B cell (primary cell): ENCODE measurements at regions not wholly inside any gene's neighbourhood (a gene's known extent, or its start where the extent isn't known, plus 50 kb on each side); places are given as distances from the start of the nearest gene placed in this dataset.

ENCODE experiments used
- ATAC-seq: fragments of 200-7000 bp; cut with Tn5 transposase; one replicate; pipeline ENCODE4 v1.10.0; 2021; ENCODE audit warnings: low read depth, mild to moderate bottlenecking, moderate number of reproducible peaks, moderate library complexity
- CTCF ChIA-PET: fragments of 350-600 bp; sonication (Branson Sonifier 250); formaldehyde crosslinking; loops from one replicate; lab custom pipeline; 2021; ENCODE audit warnings: antibody characterized with exemption, inconsistent platforms; lab: Charles Lee
- POLR2A ChIA-PET: fragments of 350-600 bp; sonication (Branson Sonifier 250); formaldehyde crosslinking; loops from one replicate; lab custom pipeline; 2021; ENCODE audit warnings: antibody characterized with exemption; lab: Charles Lee
- DNase-seq: peaks from one replicate; pipeline ENCODE4 v3.0.0; 2013
- H2AFZ ChIP-seq: 2 replicates; pipeline ENCODE4 v1.6.1; 2012; ENCODE audit warnings: mild to moderate bottlenecking, low read depth, low read length; ENCODE audit not compliant: insufficient read depth, poor library complexity, severe bottlenecking
- H3K27ac ChIP-seq, 2 donors: 1 replicate in 1 of 2; 2 replicates in 1 of 2; pipeline ENCODE4 v1.5.1; 2012 to 2013; ENCODE audit warnings: low read length in 2 of 2, mild to moderate bottlenecking in 2 of 2, moderate library complexity in 1 of 2
- H3K27me3 ChIP-seq, 4 experiments: fragments of 200-600 bp in 1 of 4; sonication (generic) in 1 of 4; replicated peaks in 1 of 4; 1 replicate in 2 of 4; 2 replicates in 2 of 4; pipeline versions ENCODE4 v1.6.1 to v1.7.0; 2013 to 2016; ENCODE audit warnings: low read length in 3 of 4, mild to moderate bottlenecking in 2 of 4, mixed read lengths in 1 of 4, moderate library complexity in 1 of 4; ENCODE audit not compliant: insufficient read depth in 4 of 4, control insufficient read depth in 3 of 4; ENCODE audit errors: control extremely low read depth in 1 of 4
- H3K36me3 ChIP-seq, 2 experiments: replicated peaks in 1 of 2; 1 replicate in 1 of 2; 2 replicates in 1 of 2; pipeline versions ENCODE4 v1.6.1 to v1.7.1; 2013; ENCODE audit warnings: low read length in 1 of 2; ENCODE audit not compliant: insufficient read depth in 2 of 2, control insufficient read depth in 1 of 2; ENCODE audit errors: control extremely low read depth in 1 of 2, extremely low read depth in 1 of 2
- H3K4me1 ChIP-seq, 2 donors: fragments of 200-600 bp in 1 of 2; sonication (generic) in 1 of 2; 1 replicate in 1 of 2; 2 replicates in 1 of 2; pipeline versions ENCODE4 v1.5.1 to v1.6.1; 2013 to 2017; ENCODE audit warnings: low read length in 2 of 2; ENCODE audit not compliant: control insufficient read depth in 2 of 2, insufficient read depth in 2 of 2
- H3K4me2 ChIP-seq: replicated peaks from 2 replicates; pipeline ENCODE3; 2012; ENCODE audit warnings: mild to moderate bottlenecking, low read depth, low read length; ENCODE audit not compliant: poor library complexity, severe bottlenecking
- H3K4me3 ChIP-seq, 5 experiments: fragments of 200-600 bp in 1 of 5; sonication (generic) in 1 of 5; 1 replicate in 3 of 5; 2 replicates in 2 of 5; pipeline versions ENCODE4 v1.5.1 to v1.7.0; 2011 to 2016; ENCODE audit warnings: low read length in 4 of 5, mild to moderate bottlenecking in 4 of 5, low read depth in 2 of 5, control low read depth in 1 of 5, moderate library complexity in 1 of 5; ENCODE audit not compliant: insufficient read depth in 1 of 5; ENCODE audit errors: control extremely low read depth in 1 of 5, extremely low read depth in 1 of 5
- H3K79me2 ChIP-seq: fragments of 200-600 bp; sonication (generic); one replicate; pipeline ENCODE4 v1.6.0; 2016; ENCODE audit warnings: low read length; ENCODE audit not compliant: control insufficient read depth, insufficient read depth
- H3K9ac ChIP-seq: fragments of 200-600 bp; sonication (generic); 2 replicates; pipeline ENCODE4 v1.6.1; 2017; ENCODE audit warnings: mild to moderate bottlenecking, low read length, moderate library complexity
- H3K9me3 ChIP-seq, 3 donors: one replicate each; pipeline versions ENCODE4 v1.6.1 to v1.7.1; 2013; ENCODE audit warnings: low read length in 2 of 3; ENCODE audit not compliant: control insufficient read depth in 2 of 3, insufficient read depth in 1 of 3; ENCODE audit errors: control extremely low read depth in 1 of 3
- H4K20me1 ChIP-seq: 2 replicates; pipeline ENCODE4 v1.6.0; 2012; ENCODE audit warnings: mild to moderate bottlenecking, low read length; ENCODE audit not compliant: insufficient read depth, control insufficient read depth, poor library complexity, severe bottlenecking
- H3K27ac Mint-ChIP-seq: one replicate; pipeline ENCODE4 v1.8.0; 2021; ENCODE audit warnings: mixed read lengths
- H3K27me3 Mint-ChIP-seq: one replicate; pipeline ENCODE4 v1.8.0; 2021; ENCODE audit warnings: mixed read lengths
- H3K4me1 Mint-ChIP-seq: one replicate; pipeline ENCODE4 v1.8.0; 2021; ENCODE audit warnings: mixed read lengths
- H3K4me3 Mint-ChIP-seq: one replicate; pipeline ENCODE4 v1.8.0; 2021; ENCODE audit warnings: mixed read lengths
- H3K9me3 Mint-ChIP-seq: one replicate; pipeline ENCODE4 v1.8.0; 2022; ENCODE audit warnings: mixed read lengths; ENCODE audit not compliant: insufficient read depth
- CTCF ChIP-seq: fragments of 200-600 bp; IDR thresholded peaks from one replicate; pipeline ENCODE4 v1.8.0; 2022; ENCODE audit warnings: antibody characterized with exemption, mild to moderate bottlenecking
- EZH2 ChIP-seq: IDR thresholded peaks from 2 replicates; pipeline ENCODE4 v1.6.1; 2012; ENCODE audit warnings: borderline replicate concordance, low read depth, mild to moderate bottlenecking, moderate library complexity, low read length; ENCODE audit not compliant: insufficient read depth, poor library complexity, severe bottlenecking
- WGBS: methylation state at CpG from one replicate; pipeline ENCODE4 v1.1.5; 2013; ENCODE audit warnings: missing lambda C conversion rate; ENCODE audit not compliant: insufficient coverage; 5-methylcytosine and 5-hydroxymethylcytosine counted together
- intact Hi-C: fragments of 100-400 bp; cut with micrococcal nuclease; formaldehyde crosslinking; loops from one replicate; pipeline ENCODE4 v1.10.0; 2022

DNA sequence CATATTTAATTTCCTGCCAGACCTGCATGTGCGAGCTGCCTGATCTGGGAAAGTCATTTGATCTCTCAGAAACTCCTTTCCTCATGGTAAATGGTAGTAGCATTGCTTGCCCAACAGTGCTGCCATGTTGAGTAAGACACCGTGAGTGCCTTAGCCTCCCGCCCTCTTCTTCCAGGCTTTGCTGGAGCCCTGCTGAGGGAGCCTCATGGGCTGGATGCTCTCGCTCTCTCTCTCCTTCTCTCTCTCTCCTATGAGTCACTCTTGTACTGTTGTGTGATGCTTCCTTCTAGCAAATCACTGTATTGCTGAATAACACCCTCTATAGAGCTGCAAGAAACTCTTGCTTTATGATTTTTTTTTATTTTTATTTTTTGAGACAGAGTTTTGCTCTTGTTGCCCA is 365.5 kb downstream of the UQCRFS1 start:
- 33% methylated on average over 1 of the region's 4 CpGs for WGBS
- ATAC-seq (no peak), DNase-seq (no peak)
- H3K9me3 ChIP-seq = peaks cover 0 to 5% (median 5%) of the 10 kb centered on the region in 3 donors
- no peak overlapping the region for H3K9ac ChIP-seq
- no peak overlapping the region for H3K27ac ChIP-seq
- TF ChIP-seq EZH2 (no peak), CTCF (no peak)
- no peak overlapping the region for H2AFZ ChIP-seq
- Mint-ChIP-seq H3K27ac (no peak overlapping the region), H3K4me1 (no peaks in the 10 kb centered on the region), H3K4me3 (no peak overlapping the region), H3K27me3 (no peaks in the 10 kb centered on the region), H3K9me3 (no peaks in the 10 kb centered on the region)
- ChIA-PET CTCF (no interaction called here), POLR2A (no interaction called here)
- H3K4me1 ChIP-seq = no peaks in the 10 kb centered on the region
- intact Hi-C loops = no loop called here
- no peaks in the 10 kb centered on the region for H3K27me3 ChIP-seq
- H3K79me2 ChIP-seq = no peaks in the 10 kb centered on the region
- H3K4me2 ChIP-seq = no peak overlapping the region
- no peaks in the 10 kb centered on the region for H4K20me1 ChIP-seq
- H3K36me3 ChIP-seq = no peaks in the 10 kb centered on the region
- H3K4me3 ChIP-seq = no peak overlapping the region

DNA sequence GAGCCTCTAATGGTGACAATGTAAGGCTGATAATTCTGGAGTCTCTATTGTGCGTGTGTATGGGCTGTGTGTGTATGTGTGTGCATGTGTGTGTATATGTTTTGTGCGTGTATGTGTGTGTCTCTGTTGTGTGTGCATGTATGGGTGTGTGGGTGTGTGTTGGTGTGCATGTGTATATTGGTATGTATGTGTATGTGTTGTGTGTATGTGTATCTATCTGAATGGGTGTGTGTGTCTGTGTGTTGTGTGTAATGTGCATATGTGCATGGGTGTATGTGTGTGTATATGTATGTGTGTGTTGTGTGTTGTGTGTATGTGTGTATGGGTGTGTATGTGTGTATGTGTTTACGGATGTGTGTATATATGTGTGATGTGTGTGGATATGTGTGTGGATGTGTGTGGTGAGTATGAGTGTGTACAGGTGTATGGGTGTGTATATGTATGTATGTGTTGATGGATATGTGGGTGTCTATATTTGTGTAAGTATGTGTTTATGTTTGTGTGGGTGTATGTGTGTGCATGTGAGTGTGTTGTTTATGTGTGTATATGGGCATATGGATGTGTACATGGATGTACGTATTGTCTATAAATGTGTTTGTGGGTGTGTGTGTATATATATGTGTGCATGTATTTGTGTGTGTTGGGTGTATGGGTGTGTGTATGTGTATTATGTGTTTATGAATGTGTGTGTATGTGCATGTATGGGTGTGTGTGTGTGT is 366.7 kb downstream of the UQCRFS1 start:
- H3K27ac Mint-ChIP-seq = no peak overlapping the region

More for the DNA sequence above, 366.7 kb downstream of the UQCRFS1 start:
- WGBS = 95% methylated on average over 4 of the region's 4 CpGs
- TF ChIP-seq EZH2 = no peak
- no peak for TF ChIP-seq CTCF
- Histone ChIP-seq H3K36me3 (no peaks in the 10 kb centered on the region), H3K9ac (no peak overlapping the region), H3K4me3 (no peak overlapping the region), H3K27ac (no peak overlapping the region), H3K4me2 (no peak overlapping the region), H3K4me1 (no peaks in the 10 kb centered on the region), H2AFZ (no peak overlapping the region), H3K27me3 (no peaks in the 10 kb centered on the region), H3K9me3 (peaks cover 0 to 5% (median 5%) of the 10 kb centered on the region in 3 donors), H3K79me2 (no peaks in the 10 kb centered on the region), H4K20me1 (no peaks in the 10 kb centered on the region)
- ChIA-PET CTCF (no interaction called here), POLR2A (no interaction called here)
- Mint-ChIP-seq H3K4me1 (no peaks in the 10 kb centered on the region), H3K4me3 (no peak overlapping the region), H3K9me3 (no peaks in the 10 kb centered on the region), H3K27me3 (no peaks in the 10 kb centered on the region)
- ATAC-seq (no peak), DNase-seq (no peak)
- intact Hi-C loops = no loop called here
